SK-N-SH (cell line): ENCODE measurements at regions not wholly inside any gene's neighbourhood (a gene's known extent, or its start where the extent isn't known, plus 50 kb on each side); places are given as distances from the start of the nearest gene placed in this dataset.

Experiments used
- EP300 ChIP-seq, 2 experiments: IDR thresholded peaks; 2 replicates each; pipeline versions ENCODE4 v1.4.0 to v1.6.1; 2012; ENCODE audit warnings: borderline replicate concordance in 1 of 2, low read depth in 1 of 2, low read length in 1 of 2
- FOXM1 ChIP-seq: IDR thresholded peaks from 2 replicates; pipeline ENCODE4 v1.4.0; 2012; ENCODE audit warnings: low read depth, mild to moderate bottlenecking
- MAX ChIP-seq: IDR thresholded peaks from 2 replicates; pipeline ENCODE4 v1.4.0; 2012; ENCODE audit warnings: low read depth
- RAD21 ChIP-seq: IDR thresholded peaks from 2 replicates; pipeline ENCODE4 v1.6.1; 2012; ENCODE audit warnings: mild to moderate bottlenecking, low read length
- TAF1 ChIP-seq: IDR thresholded peaks from 2 replicates; pipeline ENCODE4 v1.6.1; 2012; ENCODE audit warnings: low read depth, mild to moderate bottlenecking, low read length, moderate library complexity, borderline replicate concordance
- USF2 ChIP-seq: fragments of 150-350 bp; IDR thresholded peaks from 2 replicates; pipeline ENCODE4 v1.6.1; 2017; ENCODE audit warnings: antibody characterized with exemption, low read length, low read depth, borderline replicate concordance

- TF ChIP-seq USF2 (no peak), FOXM1 (no peak), RAD21 (no peak), MAX (no peak), TAF1 (no peak), EP300 (IDR thresholded peaks at IDR 0.05; ENCODE audit: borderline replicate concordance in 1 of 2, low read depth in 1 of 2, low read length in 1 of 2) (no peak)
These were observed 136.4 kb upstream of the NCOR2 start for GRCh38 chr12:124703856-124704255.
